Thoracic aorta (tissue), 2 donors: ENCODE measurements at regions not wholly inside any gene's neighbourhood (a gene's known extent, or its start where the extent isn't known, plus 50 kb on each side); places are given as distances from the start of the nearest gene placed in this dataset.

Experiments used
- ATAC-seq: fragments of 150-250 bp; one replicate; pipeline ENCODE4 v1.8.0; 2017; ENCODE audit warnings: low read depth; ENCODE audit not compliant: insufficient number of reproducible peaks, low FRiP score
- DNase-seq: peaks from one replicate; pipeline ENCODE4 v3.0.0-alpha.2; 2020; ENCODE audit warnings: low spot score
- H3K27ac ChIP-seq, 2 donors: fragments of 200-600 bp; sonication (generic); 1 replicate in 1 of 2; 2 replicates in 1 of 2; pipeline ENCODE4 v1.5.1; 2016; ENCODE audit warnings: mild to moderate bottlenecking in 2 of 2, moderate library complexity in 2 of 2
- H3K27me3 ChIP-seq: fragments of 200-600 bp; sonication (generic); replicated peaks from 2 replicates; pipeline ENCODE4 v1.6.0; 2016; ENCODE audit warnings: mild to moderate bottlenecking; ENCODE audit not compliant: insufficient read depth
- H3K36me3 ChIP-seq: fragments of 200-600 bp; sonication (generic); one replicate; pipeline ENCODE4 v1.5.1; 2016
- H3K4me1 ChIP-seq, 2 donors: fragments of 200-600 bp; sonication (generic); 1 replicate in 1 of 2; 2 replicates in 1 of 2; pipeline versions ENCODE4 v1.5.1 to v1.6.0; 2016; ENCODE audit warnings: low read depth in 2 of 2, mild to moderate bottlenecking in 1 of 2; ENCODE audit not compliant: control insufficient read depth in 1 of 2
- H3K4me3 ChIP-seq: fragments of 200-600 bp; sonication (generic); 2 replicates; pipeline ENCODE4 v1.5.1; 2016; ENCODE audit warnings: mild to moderate bottlenecking
- H3K9me3 ChIP-seq: fragments of 200-600 bp; sonication (generic); 2 replicates; pipeline ENCODE4 v1.5.1; 2016
- TF ChIP-seq, protein P1 (sequence below): fragments of 200-600 bp; sonication (generic); IDR thresholded peaks from one replicate; pipeline ENCODE4 v1.5.1; 2019; ENCODE audit warnings: antibody characterized with exemption

DNA sequence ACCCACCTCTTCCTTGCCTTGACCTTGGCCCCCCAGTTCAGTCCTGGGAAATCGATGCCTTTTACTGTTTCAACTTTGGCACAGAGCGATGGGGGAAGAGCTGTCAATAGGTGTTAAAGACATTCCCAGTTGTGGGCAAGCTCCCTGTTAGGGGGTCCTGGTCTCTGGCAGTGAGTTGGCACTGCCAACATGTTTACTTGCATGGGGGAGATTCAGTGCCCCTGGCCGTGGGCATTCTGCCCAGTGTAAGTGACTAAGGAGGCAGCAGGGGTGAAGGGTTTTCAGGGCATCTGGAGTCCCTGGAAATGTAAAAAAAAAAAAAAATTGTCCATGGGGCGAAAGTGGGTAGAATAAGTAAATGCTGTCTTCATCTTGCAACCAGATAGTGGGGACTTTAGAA, 407.0 kb downstream of the PTPRU start:
- no peak for ATAC-seq
- H3K4me3 ChIP-seq, result no peak overlapping the region
- H3K27me3 ChIP-seq, result no peaks in the 10 kb centered on the region
- no peaks in the 10 kb centered on the region for H3K9me3 ChIP-seq
- no peaks in the 10 kb centered on the region for H3K4me1 ChIP-seq
- no peaks in the 10 kb centered on the region for H3K36me3 ChIP-seq
- H3K27ac ChIP-seq, result no peak overlapping the region
- TF ChIP-seq, protein P1, sequence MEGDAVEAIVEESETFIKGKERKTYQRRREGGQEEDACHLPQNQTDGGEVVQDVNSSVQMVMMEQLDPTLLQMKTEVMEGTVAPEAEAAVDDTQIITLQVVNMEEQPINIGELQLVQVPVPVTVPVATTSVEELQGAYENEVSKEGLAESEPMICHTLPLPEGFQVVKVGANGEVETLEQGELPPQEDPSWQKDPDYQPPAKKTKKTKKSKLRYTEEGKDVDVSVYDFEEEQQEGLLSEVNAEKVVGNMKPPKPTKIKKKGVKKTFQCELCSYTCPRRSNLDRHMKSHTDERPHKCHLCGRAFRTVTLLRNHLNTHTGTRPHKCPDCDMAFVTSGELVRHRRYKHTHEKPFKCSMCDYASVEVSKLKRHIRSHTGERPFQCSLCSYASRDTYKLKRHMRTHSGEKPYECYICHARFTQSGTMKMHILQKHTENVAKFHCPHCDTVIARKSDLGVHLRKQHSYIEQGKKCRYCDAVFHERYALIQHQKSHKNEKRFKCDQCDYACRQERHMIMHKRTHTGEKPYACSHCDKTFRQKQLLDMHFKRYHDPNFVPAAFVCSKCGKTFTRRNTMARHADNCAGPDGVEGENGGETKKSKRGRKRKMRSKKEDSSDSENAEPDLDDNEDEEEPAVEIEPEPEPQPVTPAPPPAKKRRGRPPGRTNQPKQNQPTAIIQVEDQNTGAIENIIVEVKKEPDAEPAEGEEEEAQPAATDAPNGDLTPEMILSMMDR, result no peak
- DNase-seq, result no peak

GRCh38 chr1:29642519-29642918, 406.2 kb downstream of the PTPRU start:
- TF ChIP-seq, protein P1, result no peak
- H3K36me3 ChIP-seq, result no peaks in the 10 kb centered on the region

GRCh38 chr1:29641921-29642320, 405.6 kb downstream of the PTPRU start:
- Histone ChIP-seq H3K4me1 (no peaks in the 10 kb centered on the region), H3K36me3 (no peaks in the 10 kb centered on the region), H3K4me3 (no peak overlapping the region), H3K9me3 (no peaks in the 10 kb centered on the region), H3K27ac (no peak overlapping the region), H3K27me3 (no peaks in the 10 kb centered on the region)
- ATAC-seq (no peak), DNase-seq (no peak)
- TF ChIP-seq, protein P1, result no peak

More at GRCh38 chr1:29642519-29642918, 406.2 kb downstream of the PTPRU start:
- Histone ChIP-seq H3K9me3 (no peaks in the 10 kb centered on the region), H3K27me3 (no peaks in the 10 kb centered on the region), H3K27ac (no peak overlapping the region), H3K4me3 (no peak overlapping the region), H3K4me1 (no peaks in the 10 kb centered on the region)
- no peak for DNase-seq
- no peak for ATAC-seq

DNA sequence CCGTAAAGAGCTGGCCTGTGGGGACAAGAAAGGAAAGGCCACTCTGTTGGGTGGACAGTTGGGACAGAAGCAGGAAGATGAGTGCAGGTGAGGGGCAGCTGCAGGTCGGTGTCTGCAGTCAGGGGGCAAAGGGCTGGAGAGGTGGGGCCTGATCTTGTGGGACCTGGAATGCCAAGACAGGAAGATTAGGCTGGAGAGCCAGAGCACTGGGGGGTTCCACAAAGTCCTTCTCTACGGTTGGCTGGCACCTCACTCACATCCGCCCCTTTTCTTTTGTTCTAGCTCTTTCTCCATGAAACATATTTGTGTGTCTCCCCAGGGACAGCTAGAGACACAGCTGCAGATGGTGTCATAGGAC, 404.1 kb downstream of the PTPRU start:
- H3K4me3 ChIP-seq, result no peak overlapping the region
- ATAC-seq (no peak), DNase-seq (no peak)
- H3K4me1 ChIP-seq, result no peaks in the 10 kb centered on the region
- H3K27me3 ChIP-seq, result no peaks in the 10 kb centered on the region
- TF ChIP-seq, protein P1, result no peak
- H3K36me3 ChIP-seq, result no peaks in the 10 kb centered on the region
- H3K9me3 ChIP-seq, result no peaks in the 10 kb centered on the region
- H3K27ac ChIP-seq, result no peak overlapping the region

- Histone ChIP-seq H3K4me1 (no peaks in the 10 kb centered on the region), H3K9me3 (no peaks in the 10 kb centered on the region), H3K4me3 (no peak overlapping the region), H3K36me3 (no peaks in the 10 kb centered on the region), H3K27me3 (no peaks in the 10 kb centered on the region), H3K27ac (no peak overlapping the region)
- TF ChIP-seq, protein P1, result no peak
- no peak for ATAC-seq
- no peak for DNase-seq
Measured at GRCh38 chr1:29639741-29640427, 403.6 kb downstream of the PTPRU start.
